IMR-90 (cell line): ENCODE measurements at regions not wholly inside any gene's neighbourhood (a gene's known extent, or its start where the extent isn't known, plus 50 kb on each side); places are given as distances from the start of the nearest gene placed in this dataset.

Experiments used
- ATAC-seq: fragments of 200-7000 bp; cut with Tn5 transposase; 2 replicates; pipeline ENCODE4 v1.9.1; 2020; ENCODE audit warnings: low read depth, mild to moderate bottlenecking, moderate library complexity
- BruUV-seq: library from RNA; stranded (reverse); fragments of 400-500 nt; replicated peaks from 2 replicates; lab custom pipeline; 2021; lab: Mats Ljungman, UMichigan
- CTCF ChIA-PET: fragments of 300-600 bp; formaldehyde crosslinking; extraction: SDS; loops from one replicate; lab custom pipeline; 2021; ENCODE audit warnings: antibody characterized with exemption; lab: Yijun Ruan, JAX
- POLR2A ChIA-PET: fragments of 300-600 bp; sonication (Branson Sonifier 250); formaldehyde crosslinking; loops from one replicate; lab custom pipeline; 2022; ENCODE audit warnings: antibody characterized with exemption; ENCODE audit not compliant: unreplicated experiment; lab: Charles Lee
- DNase-seq: peaks from one replicate; pipeline ENCODE4 v3.0.0; 2013
- H2AFZ ChIP-seq: replicated peaks from 2 replicates; pipeline ENCODE3; 2013; ENCODE audit warnings: low read length, mild to moderate bottlenecking; ENCODE audit not compliant: poor library complexity
- H2AK5ac ChIP-seq: 2 replicates; pipeline ENCODE4 v1.6.1; 2013; ENCODE audit warnings: low read depth, low read length, inconsistent platforms
- H2AK9ac ChIP-seq: replicated peaks from 2 replicates; pipeline ENCODE3; 2013; ENCODE audit warnings: mild to moderate bottlenecking, low read depth, low read length, moderate library complexity; ENCODE audit not compliant: poor library complexity
- H2BK120ac ChIP-seq: 2 replicates; pipeline ENCODE4 v1.6.1; 2013; ENCODE audit warnings: low read depth, low read length, inconsistent platforms
- H2BK15ac ChIP-seq: 3 replicates; pipeline ENCODE4 v1.6.1; 2013; ENCODE audit warnings: low read depth, low read length, inconsistent platforms
- H2BK20ac ChIP-seq: 2 replicates; pipeline ENCODE4 v1.6.1; 2013; ENCODE audit warnings: low read depth, mild to moderate bottlenecking, inconsistent platforms, low read length, moderate library complexity
- H2BK5ac ChIP-seq: 2 replicates; pipeline ENCODE4 v1.6.1; 2013; ENCODE audit warnings: mild to moderate bottlenecking, low read depth, low read length, inconsistent platforms; ENCODE audit not compliant: poor library complexity, severe bottlenecking
- H3K14ac ChIP-seq: replicated peaks from 2 replicates; pipeline ENCODE4 v1.6.1; 2013; ENCODE audit warnings: low read depth, low read length, inconsistent platforms
- H3K18ac ChIP-seq: 2 replicates; pipeline ENCODE4 v1.6.1; 2013; ENCODE audit warnings: low read depth, low read length, control low read depth
- H3K23ac ChIP-seq: 2 replicates; pipeline ENCODE4 v1.6.1; 2013; ENCODE audit warnings: low read depth, low read length, inconsistent platforms
- H3K27ac ChIP-seq: 2 replicates; pipeline ENCODE4 v1.5.1; 2013; ENCODE audit warnings: mild to moderate bottlenecking, control low read depth, low read length; ENCODE audit not compliant: insufficient read depth
- H3K27me3 ChIP-seq: 2 replicates; pipeline ENCODE4 v1.6.1; 2013; ENCODE audit warnings: low read length; ENCODE audit not compliant: control insufficient read depth, insufficient read depth
- H3K36me3 ChIP-seq: 2 replicates; pipeline ENCODE4 v1.6.1; 2013; ENCODE audit warnings: low read length, mixed read lengths; ENCODE audit not compliant: control insufficient read depth, insufficient read depth
- H3K4ac ChIP-seq: 2 replicates; pipeline ENCODE4 v1.6.1; 2013; ENCODE audit warnings: low read depth, low read length, inconsistent platforms
- H3K4me1 ChIP-seq: 2 replicates; pipeline ENCODE4 v1.6.1; 2013; ENCODE audit warnings: low read length, mixed read lengths; ENCODE audit not compliant: control insufficient read depth, insufficient read depth
- H3K4me2 ChIP-seq: 2 replicates; pipeline ENCODE4 v1.6.1; 2013; ENCODE audit warnings: low read depth, mild to moderate bottlenecking, control low read depth, low read length, moderate library complexity
- H3K4me3 ChIP-seq: 2 replicates; pipeline ENCODE4 v1.5.1; 2013; ENCODE audit warnings: low read depth, mild to moderate bottlenecking, control low read depth, low read length, moderate library complexity; ENCODE audit not compliant: insufficient read depth
- H3K56ac ChIP-seq: 2 replicates; pipeline ENCODE4 v1.6.1; 2013; ENCODE audit warnings: low read length, inconsistent platforms; ENCODE audit not compliant: insufficient read depth; ENCODE audit errors: extremely low read depth
- H3K79me1 ChIP-seq, 2 experiments: 2 replicates each; pipeline ENCODE4 v1.6.1; 2013; ENCODE audit warnings: low read length in 2 of 2, inconsistent platforms in 1 of 2, low read depth in 1 of 2
- H3K9ac ChIP-seq: 2 replicates; pipeline ENCODE4 v1.6.1; 2013; ENCODE audit warnings: low read depth, low read length, control low read depth
- H3K9me1 ChIP-seq: 2 replicates; pipeline ENCODE4 v1.6.1; 2013; ENCODE audit warnings: low read length, inconsistent platforms; ENCODE audit not compliant: insufficient read depth
- H3K9me3 ChIP-seq: 2 replicates; pipeline ENCODE4 v1.6.1; 2013; ENCODE audit warnings: low read length; ENCODE audit not compliant: control insufficient read depth, insufficient read depth
- H4K20me1 ChIP-seq: 2 replicates; pipeline ENCODE4 v1.6.1; 2013; ENCODE audit warnings: low read length, inconsistent platforms; ENCODE audit not compliant: insufficient read depth
- H4K5ac ChIP-seq: 2 replicates; pipeline ENCODE4 v1.6.1; 2013; ENCODE audit warnings: mild to moderate bottlenecking, low read depth, low read length, control low read depth
- H4K8ac ChIP-seq, 2 experiments: 2 replicates each; pipeline ENCODE4 v1.6.1; 2013; ENCODE audit warnings: low read depth in 2 of 2, low read length in 2 of 2, control low read depth in 1 of 2, inconsistent platforms in 1 of 2
- H4K91ac ChIP-seq: 2 replicates; pipeline ENCODE4 v1.6.1; 2013; ENCODE audit warnings: low read depth, low read length, inconsistent platforms; ENCODE audit not compliant: insufficient read depth
- BHLHE40 ChIP-seq: fragments of 150-350 bp; IDR thresholded peaks from 2 replicates; pipeline ENCODE4 v1.6.1; 2016; ENCODE audit warnings: mild to moderate bottlenecking, low read depth, low read length
- CEBPB ChIP-seq: IDR thresholded peaks from 2 replicates; pipeline ENCODE4 v1.6.1; 2012; ENCODE audit warnings: low read depth, low read length, improper control_type of control experiment
- CHD1 ChIP-seq: IDR thresholded peaks from 2 replicates; pipeline ENCODE4 v1.6.1; 2012; ENCODE audit warnings: low read depth, low read length, improper control_type of control experiment
- CTCF ChIP-seq: conservative IDR thresholded peaks from 2 replicates; pipeline ENCODE4 v1.5.1; 2012; ENCODE audit warnings: mild to moderate bottlenecking, low read depth, low read length, improper control_type of control experiment
- ELK1 ChIP-seq: fragments of 150-350 bp; IDR thresholded peaks from 2 replicates; pipeline ENCODE4 v1.6.1; 2016; ENCODE audit warnings: low read depth, mild to moderate bottlenecking, low read length, moderate library complexity, borderline replicate concordance
- FOS ChIP-seq: fragments of 150-350 bp; IDR thresholded peaks from 2 replicates; pipeline ENCODE4 v1.6.1; 2016; ENCODE audit warnings: low read depth, low read length
- MAFK ChIP-seq: IDR thresholded peaks from 2 replicates; pipeline ENCODE4 v1.6.1; 2012; ENCODE audit warnings: low read depth, low read length, improper control_type of control experiment
- MAZ ChIP-seq: IDR thresholded peaks from 2 replicates; pipeline ENCODE4 v1.6.1; 2012; ENCODE audit warnings: low read depth, mild to moderate bottlenecking, low read length, improper control_type of control experiment, moderate library complexity, borderline replicate concordance
- MXI1 ChIP-seq: IDR thresholded peaks from 2 replicates; pipeline ENCODE4 v1.6.1; 2012; ENCODE audit warnings: low read depth, mild to moderate bottlenecking, low read length, moderate library complexity, borderline replicate concordance
- NFE2L2 ChIP-seq: fragments of 150-350 bp; IDR thresholded peaks from 2 replicates; pipeline ENCODE4 v1.6.1; 2016; ENCODE audit warnings: low read depth, mild to moderate bottlenecking, low read length
- POLR2A ChIP-seq: IDR thresholded peaks from 2 replicates; pipeline ENCODE4 v1.6.1; 2012; ENCODE audit warnings: mild to moderate bottlenecking, low read depth, low read length
- RAD21 ChIP-seq: IDR thresholded peaks from 2 replicates; pipeline ENCODE4 v1.6.1; 2012; ENCODE audit warnings: low read length, improper control_type of control experiment
- RCOR1 ChIP-seq: IDR thresholded peaks from 2 replicates; pipeline ENCODE4 v1.6.1; 2012; ENCODE audit warnings: mild to moderate bottlenecking, low read length, improper control_type of control experiment; ENCODE audit not compliant: insufficient replicate concordance
- RFX5 ChIP-seq: IDR thresholded peaks from 2 replicates; pipeline ENCODE4 v1.8.0; 2012; ENCODE audit warnings: low read depth, mild to moderate bottlenecking, low read length, moderate library complexity
- SMC3 ChIP-seq: fragments of 150-350 bp; IDR thresholded peaks from 2 replicates; pipeline ENCODE4 v1.6.1; 2016; ENCODE audit warnings: low read depth, mild to moderate bottlenecking, antibody characterized with exemption, low read length, moderate library complexity
- USF2 ChIP-seq: fragments of 150-350 bp; IDR thresholded peaks from 2 replicates; pipeline ENCODE4 v1.6.1; 2017; ENCODE audit warnings: mild to moderate bottlenecking, antibody characterized with exemption, low read length, low read depth
- WGBS, 2 experiments: methylation state at CpG; one replicate each; pipeline versions ENCODE4 v1.1.5 to v1.1.7; 2013; ENCODE audit warnings: missing lambda C conversion rate in 2 of 2; ENCODE audit not compliant: insufficient read length in 1 of 2; ENCODE audit errors: extremely low coverage in 2 of 2; 5-methylcytosine and 5-hydroxymethylcytosine counted together
- dilution Hi-C: fragments of 300-500 bp; cut with HindIII; formaldehyde crosslinking; loops from one replicate; pipeline ENCODE4 v1.14.3; 2018; ENCODE audit warnings: low sequenced_read_pairs; ENCODE audit not compliant: unreplicated experiment
- in situ Hi-C: fragments of 300-500 bp; cut with MboI; formaldehyde crosslinking; loops from 3 replicates; pipeline ENCODE4 v1.14.3; 2019; ENCODE audit warnings: low sequenced_read_pairs, inconsistent platforms, mixed read lengths
- intact Hi-C: fragments of 100-400 bp; cut with micrococcal nuclease; formaldehyde crosslinking; loops from 2 replicates; pipeline ENCODE4 v1.10.0; 2022

- Histone ChIP-seq H3K4ac (no peak overlapping the region), H3K56ac (no peak overlapping the region), H2BK5ac (no peak overlapping the region), H3K4me1 (no peaks in the 10 kb centered on the region), H2BK120ac (no peak overlapping the region), H3K14ac (no peak overlapping the region), H3K9me1 (no peaks in the 10 kb centered on the region), H4K8ac (no peak overlapping the region), H3K36me3 (no peaks in the 10 kb centered on the region), H2BK20ac (no peak overlapping the region), H3K9ac (no peak overlapping the region), H3K79me1 (no peaks in the 10 kb centered on the region), H2AK5ac (no peak overlapping the region), H3K23ac (no peak overlapping the region), H2AFZ (no peak overlapping the region), H2AK9ac (no peak overlapping the region), H4K91ac (no peak overlapping the region), H3K27ac (no peak overlapping the region), H3K18ac (no peak overlapping the region), H4K20me1 (no peaks in the 10 kb centered on the region), H3K4me3 (no peak overlapping the region), H3K4me2 (no peak overlapping the region), H3K27me3 (peaks cover 6% of the 10 kb centered on the region), H2BK15ac (no peak overlapping the region), H3K9me3 (no peaks in the 10 kb centered on the region), H4K5ac (no peak overlapping the region)
- no TSS peak for BruUV-seq
- POLR2A ChIA-PET, result no interaction called here
- in situ Hi-C loops, result no loop called here
- CTCF ChIA-PET, result interaction anchor here (1.0 kb wide), 1 partner anchor 360 kb away, joined by 3 read pairs; no protein-coding TSS in a partner anchor
- ATAC-seq, result no peak
- no peak for DNase-seq
- dilution Hi-C loops, result no loop called here
- no peak for TF ChIP-seq RCOR1
- no peak for TF ChIP-seq FOS
- no peak for TF ChIP-seq CHD1
- no peak for TF ChIP-seq CTCF
- TF ChIP-seq ELK1, result no peak
- TF ChIP-seq MAZ, result no peak
- no peak for TF ChIP-seq POLR2A
- TF ChIP-seq SMC3, result no peak
- TF ChIP-seq MXI1, result no peak
- TF ChIP-seq CEBPB, result no peak
- no peak for TF ChIP-seq MAFK
- no peak for TF ChIP-seq NFE2L2
- no peak for TF ChIP-seq RAD21
- TF ChIP-seq BHLHE40, result no peak
- no peak for TF ChIP-seq USF2
- TF ChIP-seq RFX5, result no peak
- intact Hi-C loops, result no loop called here
- no CpG with 5 or more reads among the region's 1 CpG for WGBS, 2 experiments
These were observed 231.7 kb downstream of the MTX2 start for GRCh38 chr2:176500901-176501300.
